Ammon's horn (tissue), 1 donor: ENCODE measurements at regions not wholly inside any gene's neighbourhood (a gene's known extent, or its start where the extent isn't known, plus 50 kb on each side); places are given as distances from the start of the nearest gene placed in this dataset.
A peak's percentile ranks its signal among the peaks of the same experiment; 100 is the strongest.

Source experiments
- DNase-seq: peaks from one replicate; pipeline ENCODE4 v3.0.0-alpha.2; 2016; ENCODE audit warnings: low spot score

- DNase-seq: no peak
These were observed 288.3 kb upstream of the CDH18 start for GRCh38 chr5:20276061-20276958.

- no peak for DNase-seq
These were observed 278.1 kb upstream of the CDH18 start for GRCh38 chr5:20266066-20266465.

- no peak for DNase-seq
These were observed 274.9 kb upstream of the CDH18 start for GRCh38 chr5:20262896-20263295.

- DNase-seq: no peak
These were observed 266.7 kb upstream of the CDH18 start for GRCh38 chr5:20254748-20255147.

GRCh38 chr5:20248118-20248517, 260.1 kb upstream of the CDH18 start:
- DNase-seq: no peak

- no peak for DNase-seq
These were observed 257.5 kb upstream of the CDH18 start for GRCh38 chr5:20245432-20245974.

GRCh38 chr5:20241351-20241750, 253.4 kb upstream of the CDH18 start:
- DNase-seq: no peak

- no peak for DNase-seq
These were observed 243.0 kb upstream of the CDH18 start for GRCh38 chr5:20231040-20231439.

- DNase-seq: peak; percentile 3
These were observed 242.0 kb upstream of the CDH18 start for GRCh38 chr5:20230010-20230409.

- no peak for DNase-seq
These were observed 241.5 kb upstream of the CDH18 start for GRCh38 chr5:20229303-20230005.

GRCh38 chr5:20224966-20225365, 237.0 kb upstream of the CDH18 start:
- DNase-seq: no peak

- no peak for DNase-seq
These were observed 236.0 kb upstream of the CDH18 start for GRCh38 chr5:20224046-20224445.

- no peak for DNase-seq
These were observed 235.5 kb upstream of the CDH18 start for GRCh38 chr5:20223451-20223850.

- no peak for DNase-seq
These were observed 227.3 kb upstream of the CDH18 start for GRCh38 chr5:20215257-20215656.

- DNase-seq: no peak
These were observed 225.8 kb upstream of the CDH18 start for GRCh38 chr5:20213803-20214202.

GRCh38 chr5:20212701-20213100, 224.7 kb upstream of the CDH18 start:
- no peak for DNase-seq

- no peak for DNase-seq
These were observed 178.5 kb upstream of the CDH18 start for GRCh38 chr5:20166456-20166855.

GRCh38 chr5:20158006-20158405, 170.0 kb upstream of the CDH18 start:
- DNase-seq: no peak

- DNase-seq: no peak
These were observed 169.1 kb upstream of the CDH18 start for GRCh38 chr5:20157089-20157488.

- no peak for DNase-seq
These were observed 157.2 kb upstream of the CDH18 start for GRCh38 chr5:20145240-20145639.

GRCh38 chr5:20129501-20129900, 141.5 kb upstream of the CDH18 start:
- no peak for DNase-seq

- no peak for DNase-seq
These were observed 140.3 kb upstream of the CDH18 start for GRCh38 chr5:20128343-20128742.

GRCh38 chr5:20114526-20114925, 126.5 kb upstream of the CDH18 start:
- no peak for DNase-seq
